Pancreas (tissue), 10 donors: ENCODE measurements at regions not wholly inside any gene's neighbourhood (a gene's known extent, or its start where the extent isn't known, plus 50 kb on each side); places are given as distances from the start of the nearest gene placed in this dataset.

Experiments
- ATAC-seq, 4 donors: fragments of 200-7000 bp; cut with Tn5 transposase; one replicate each; pipeline versions ENCODE4 v1.8.0 to v1.9.1; 2020; ENCODE audit warnings: mild to moderate bottlenecking in 4 of 4, moderate library complexity in 4 of 4
- DNase-seq, 6 donors: peaks; one replicate each; pipeline ENCODE4 v3.0.0-alpha.2; 2020
- FAIRE-seq: peaks from 2 replicates; lab custom pipeline; 2012; peaks lifted over from hg19 to GRCh38; lab: Jason Lieb, UNC
- H3K27ac ChIP-seq, 4 donors: fragments of 200-600 bp; sonication (generic); 1 replicate in 3 of 4; 2 replicates in 1 of 4; pipeline versions ENCODE4 v1.5.0 to v1.8.0; 2020
- H3K27me3 ChIP-seq, 4 donors: fragments of 200-600 bp; one replicate each; pipeline ENCODE4 v1.8.0; 2021
- H3K36me3 ChIP-seq, 3 donors: fragments of 200-600 bp; sonication (generic) in 1 of 3; one replicate each; pipeline versions ENCODE4 v1.5.0 to v1.8.0; 2020 to 2021
- H3K4me1 ChIP-seq, 3 donors: fragments of 200-600 bp; one replicate each; pipeline ENCODE4 v1.8.0; 2021
- H3K4me3 ChIP-seq, 4 donors: fragments of 200-600 bp; sonication (generic) in 2 of 4; one replicate each; pipeline versions ENCODE4 v1.5.0 to v1.8.0; 2020 to 2021
- H3K9me3 ChIP-seq, 4 donors: fragments of 200-600 bp; one replicate each; pipeline ENCODE4 v1.8.0; 2021
- WGBS, 2 donors: extraction: QIAGEN DNeasy Blood & Tissue Kit; methylation state at CpG; one replicate each; pipeline ENCODE4 v1.1.7; 2013; 5-methylcytosine and 5-hydroxymethylcytosine counted together
- intact Hi-C, 3 donors: fragments of 100-400 bp; cut with DNase I; formaldehyde crosslinking; loops; one replicate each; pipeline versions ENCODE4 v1.11.1 to v1.14.2; 2022
- TF ChIP-seq, protein P1 (sequence below), 4 donors: fragments of 200-600 bp; sonication (generic) in 3 of 4; IDR thresholded peaks; one replicate each; pipeline versions ENCODE4 v1.5.0 to v1.8.0; 2021; ENCODE audit warnings: antibody characterized with exemption in 4 of 4
- donor health status: healthy with polysubstance abuse.
- donor health status: DM: no; HTN: no; CAD: no; lungs with moderate emphysema.
- donor health status: DM: no; HTN: no; CAD: no.
- donor health status: control.
- donor health status: control.
- donor health status: Bipolar disorder and iron deficiency.
- donor health status: DM: yes; HTN: yes; CAD: no.
- donor health status: DM: no; HTN: no; CAD: no.
- donor health status: DM: no; HTN: no; CAD: no.
- donor health status: DM: yes; HTN: yes; CAD: no.

DNA sequence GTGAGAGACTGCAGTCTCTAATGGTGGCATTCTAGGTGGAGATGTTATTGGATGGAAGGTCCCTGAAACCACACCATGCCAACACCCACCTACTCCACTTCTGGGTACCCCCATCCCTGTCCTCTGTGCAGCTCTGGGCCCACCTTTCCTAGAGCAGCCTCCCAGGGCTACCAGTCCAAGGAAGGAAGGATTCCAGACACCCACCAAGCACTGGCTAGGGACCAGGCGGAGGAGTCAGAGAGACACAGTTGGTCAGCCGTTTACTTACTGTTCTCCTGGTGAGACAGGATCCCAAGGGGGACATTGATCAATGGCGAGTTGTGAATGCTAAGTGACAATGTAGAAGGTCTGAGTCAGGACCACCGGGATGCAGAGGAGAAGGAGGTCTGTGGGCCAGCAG, 151.6 kb downstream of the TTC32 start:
- ATAC-seq (no peak), FAIRE-seq (no peak), DNase-seq (no peak)
- Histone ChIP-seq H3K4me1 (no peaks in the 10 kb centered on the region), H3K9me3 (no peaks in the 10 kb centered on the region), H3K36me3 (no peaks in the 10 kb centered on the region), H3K27ac (no peak overlapping the region), H3K4me3 (no peak overlapping the region), H3K27me3 (no peaks in the 10 kb centered on the region)
- intact Hi-C loops = no loop called here
- 82 to 84% methylated on average over 4 of the region's 4 CpGs for WGBS, 2 donors
- TF ChIP-seq, protein P1, sequence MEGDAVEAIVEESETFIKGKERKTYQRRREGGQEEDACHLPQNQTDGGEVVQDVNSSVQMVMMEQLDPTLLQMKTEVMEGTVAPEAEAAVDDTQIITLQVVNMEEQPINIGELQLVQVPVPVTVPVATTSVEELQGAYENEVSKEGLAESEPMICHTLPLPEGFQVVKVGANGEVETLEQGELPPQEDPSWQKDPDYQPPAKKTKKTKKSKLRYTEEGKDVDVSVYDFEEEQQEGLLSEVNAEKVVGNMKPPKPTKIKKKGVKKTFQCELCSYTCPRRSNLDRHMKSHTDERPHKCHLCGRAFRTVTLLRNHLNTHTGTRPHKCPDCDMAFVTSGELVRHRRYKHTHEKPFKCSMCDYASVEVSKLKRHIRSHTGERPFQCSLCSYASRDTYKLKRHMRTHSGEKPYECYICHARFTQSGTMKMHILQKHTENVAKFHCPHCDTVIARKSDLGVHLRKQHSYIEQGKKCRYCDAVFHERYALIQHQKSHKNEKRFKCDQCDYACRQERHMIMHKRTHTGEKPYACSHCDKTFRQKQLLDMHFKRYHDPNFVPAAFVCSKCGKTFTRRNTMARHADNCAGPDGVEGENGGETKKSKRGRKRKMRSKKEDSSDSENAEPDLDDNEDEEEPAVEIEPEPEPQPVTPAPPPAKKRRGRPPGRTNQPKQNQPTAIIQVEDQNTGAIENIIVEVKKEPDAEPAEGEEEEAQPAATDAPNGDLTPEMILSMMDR (IDR thresholded peaks at IDR 0.05) = no peak

DNA sequence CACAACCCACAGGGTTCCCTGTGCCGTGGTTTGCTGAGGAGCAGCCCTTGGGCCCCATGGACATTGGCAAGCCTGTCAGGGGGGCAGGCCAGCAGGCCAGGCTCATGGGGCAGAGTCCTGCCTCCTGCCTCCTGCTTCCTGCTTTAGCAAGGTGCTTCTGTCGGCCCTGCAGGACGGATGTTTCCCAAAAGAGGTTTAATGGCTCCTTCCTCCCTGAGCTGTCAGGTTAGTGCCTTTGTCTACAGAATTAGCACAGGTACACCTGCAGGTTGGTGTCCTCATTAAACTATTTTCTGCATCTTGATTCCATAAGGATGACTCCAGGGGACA, 152.3 kb downstream of the TTC32 start:
- FAIRE-seq = no peak
- Histone ChIP-seq H3K27me3 (no peaks in the 10 kb centered on the region), H3K9me3 (no peaks in the 10 kb centered on the region), H3K27ac (no peak overlapping the region), H3K4me1 (no peaks in the 10 kb centered on the region), H3K36me3 (no peaks in the 10 kb centered on the region), H3K4me3 (no peak overlapping the region)
- no peak for ATAC-seq
- TF ChIP-seq, protein P1 (IDR thresholded peaks at IDR 0.05) = no peak
- intact Hi-C loops = no loop called here
- no peak for DNase-seq
- WGBS, 2 donors = 88 to 90% methylated on average over 3 of the region's 3 CpGs

DNA sequence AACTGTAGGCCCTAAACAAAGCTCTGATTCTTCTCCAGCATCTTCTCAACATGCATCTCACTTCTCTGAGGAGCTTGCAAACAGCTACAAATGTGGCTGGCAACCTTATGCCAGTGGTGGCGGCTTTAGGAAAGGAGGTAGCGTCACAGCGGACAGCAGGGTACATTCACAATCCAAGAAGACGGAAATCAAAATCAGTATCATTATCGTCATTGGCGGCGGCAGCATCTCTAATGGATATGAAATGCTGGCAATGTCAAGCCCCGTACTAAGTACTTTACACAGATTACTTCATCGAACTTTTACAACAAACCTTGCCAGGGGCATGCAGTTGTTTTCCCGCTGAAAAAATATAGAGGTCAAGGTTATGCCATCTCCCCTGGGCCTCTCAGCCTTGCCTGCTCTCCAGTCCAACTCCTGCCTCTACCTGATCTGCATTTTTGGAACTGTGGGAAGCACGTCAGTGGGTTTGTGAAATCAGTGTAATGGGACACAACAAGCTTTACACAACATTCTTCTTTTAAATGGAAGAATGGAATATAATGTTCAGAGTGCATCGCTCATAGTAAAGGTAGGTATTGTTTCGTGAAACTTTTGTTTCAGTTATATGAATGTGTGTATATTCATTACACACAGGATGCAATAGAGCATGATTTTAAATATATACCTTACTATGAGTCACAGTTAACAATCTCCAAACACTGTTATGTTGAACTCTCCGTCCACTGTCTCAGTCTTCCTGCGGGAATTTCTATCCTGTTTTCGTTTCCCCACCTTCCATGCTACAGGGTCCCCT, 152.9 kb downstream of the TTC32 start:
- Histone ChIP-seq H3K4me1 (no peaks in the 10 kb centered on the region), H3K27me3 (no peaks in the 10 kb centered on the region), H3K4me3 (no peak overlapping the region), H3K9me3 (no peaks in the 10 kb centered on the region), H3K27ac (no peak overlapping the region), H3K36me3 (no peaks in the 10 kb centered on the region)
- 76 to 90% methylated on average over 16 of the region's 16 CpGs for WGBS, 2 donors
- intact Hi-C loops = no loop called here
- ATAC-seq = no peak
- no peak for FAIRE-seq
- DNase-seq = no peak
- TF ChIP-seq, protein P1 (IDR thresholded peaks at IDR 0.05) = no peak

DNA sequence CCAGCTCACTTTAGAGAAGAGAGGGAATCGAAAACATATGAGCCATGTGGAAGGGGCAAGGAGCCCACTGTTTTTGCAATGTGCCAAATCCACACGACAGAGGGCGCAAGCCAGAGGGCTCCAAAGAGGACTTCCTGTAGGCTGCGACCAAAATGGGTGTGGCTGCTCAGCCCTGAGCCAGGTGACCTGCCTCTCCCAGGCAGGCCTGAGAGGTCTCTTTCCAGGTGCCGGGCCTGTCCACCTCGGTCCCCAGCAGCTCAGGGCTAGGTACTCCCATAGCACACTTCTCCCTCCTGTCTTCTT, 153.8 kb downstream of the TTC32 start:
- Histone ChIP-seq H3K36me3 (no peaks in the 10 kb centered on the region), H3K9me3 (no peaks in the 10 kb centered on the region), H3K27me3 (no peaks in the 10 kb centered on the region), H3K27ac (no peak overlapping the region), H3K4me1 (no peaks in the 10 kb centered on the region), H3K4me3 (no peak overlapping the region)
- 86 to 90% methylated on average over 6 of the region's 6 CpGs for WGBS, 2 donors
- ATAC-seq = no peak
- TF ChIP-seq, protein P1 (IDR thresholded peaks at IDR 0.05) = no peak
- intact Hi-C loops = no loop called here
- no peak for FAIRE-seq
- no peak for DNase-seq

GRCh38 chr2:19747310-19748072, 154.3 kb downstream of the TTC32 start:
- TF ChIP-seq, protein P1 (IDR thresholded peaks at IDR 0.05) = no peak
- FAIRE-seq (no peak), ATAC-seq (no peak), DNase-seq (no peak)
- Histone ChIP-seq H3K4me1 (no peaks in the 10 kb centered on the region), H3K36me3 (no peaks in the 10 kb centered on the region), H3K27me3 (no peaks in the 10 kb centered on the region), H3K9me3 (no peaks in the 10 kb centered on the region), H3K4me3 (no peak overlapping the region), H3K27ac (no peak overlapping the region)
- intact Hi-C loops = no loop called here
- 84 to 86% methylated on average over 10 of the region's 10 CpGs for WGBS, 2 donors
